ENCODE measurements at regions not wholly inside any gene's neighbourhood (a gene's known extent, or its start where the extent isn't known, plus 50 kb on each side); places are given as distances from the start of the nearest gene placed in this dataset.

GRCh38 chr4:160848901-160849760, 1314.7 kb downstream of the FSTL5 start:
- H3K9me3 ChIP-seq: no peaks in the 10 kb centered on the region
- Mint-ChIP-seq H3K4me3 (ENCODE audit: unreplicated experiment) (no peak overlapping the region), H3K27ac (ENCODE audit: unreplicated experiment) (no peak overlapping the region), H3K27me3 (ENCODE audit: insufficient read depth, unreplicated experiment) (no peaks in the 10 kb centered on the region), H3K4me1 (ENCODE audit: low read depth, unreplicated experiment) (no peaks in the 10 kb centered on the region), H3K36me3 (ENCODE audit: insufficient read depth, unreplicated experiment) (no peaks in the 10 kb centered on the region), H3K9me3 (ENCODE audit: unreplicated experiment) (no peaks in the 10 kb centered on the region)
- ChIA-PET POLR2A (no interaction called here), CTCF (no interaction called here)
- BruUV-seq (replicated peaks): no TSS peak
- DNase-seq: no peak
- intact Hi-C loops (cut with micrococcal nuclease; ENCODE audit: unreplicated experiment): no loop called here
- H3K4me3 ChIP-seq (ENCODE audit: low read depth, low read length): no peak overlapping the region
- no peak for TF ChIP-seq CTCF (IDR thresholded peaks at IDR 0.05; ENCODE audit: insufficient read depth in 1 of 2, low read depth in 1 of 2, low read length in 1 of 2, severe bottlenecking in 1 of 2, unreplicated experiment in 1 of 2)
- H3K4me1 ChIP-seq: no peaks in the 10 kb centered on the region
- no peaks in the 10 kb centered on the region for H3K27me3 ChIP-seq (replicated peaks; ENCODE audit: control insufficient read depth, insufficient read depth, low read length)
- H3K36me3 ChIP-seq (ENCODE audit: control insufficient read depth, insufficient read depth, low read length): no peaks in the 10 kb centered on the region

- CTCF ChIA-PET: no interaction called here
- Mint-ChIP-seq H3K4me1 (ENCODE audit: low read depth, unreplicated experiment) (no peaks in the 10 kb centered on the region), H3K36me3 (ENCODE audit: insufficient read depth, unreplicated experiment) (no peaks in the 10 kb centered on the region), H3K27ac (ENCODE audit: unreplicated experiment) (no peak overlapping the region), H3K9me3 (ENCODE audit: unreplicated experiment) (no peaks in the 10 kb centered on the region), H3K27me3 (ENCODE audit: insufficient read depth, unreplicated experiment) (no peaks in the 10 kb centered on the region), H3K4me3 (ENCODE audit: unreplicated experiment) (no peak overlapping the region)
- no TSS peak for BruUV-seq (replicated peaks)
- H3K27me3 ChIP-seq (replicated peaks; ENCODE audit: control insufficient read depth, insufficient read depth, low read length): no peaks in the 10 kb centered on the region
- no peak overlapping the region for H3K4me3 ChIP-seq (ENCODE audit: low read depth, low read length)
- no peaks in the 10 kb centered on the region for H3K4me1 ChIP-seq
- POLR2A ChIA-PET: no interaction called here
- intact Hi-C loops (cut with micrococcal nuclease; ENCODE audit: unreplicated experiment): no loop called here
- TF ChIP-seq CTCF (IDR thresholded peaks at IDR 0.05; ENCODE audit: insufficient read depth in 1 of 2, low read depth in 1 of 2, low read length in 1 of 2, severe bottlenecking in 1 of 2, unreplicated experiment in 1 of 2): no peak
- no peaks in the 10 kb centered on the region for H3K36me3 ChIP-seq (ENCODE audit: control insufficient read depth, insufficient read depth, low read length)
- H3K9me3 ChIP-seq: no peaks in the 10 kb centered on the region
- no peak for DNase-seq
Observed at GRCh38 chr4:160864253-160864652, 1299.5 kb downstream of the FSTL5 start.

- CTCF ChIA-PET: no interaction called here
- DNase-seq: no peak
- no peaks in the 10 kb centered on the region for H3K4me1 ChIP-seq
- H3K27me3 Mint-ChIP-seq (ENCODE audit: insufficient read depth, unreplicated experiment): no peaks in the 10 kb centered on the region
- no peak overlapping the region for H3K27ac Mint-ChIP-seq (ENCODE audit: unreplicated experiment)
- no peak overlapping the region for H3K4me3 ChIP-seq (ENCODE audit: low read depth, low read length)
- intact Hi-C loops (cut with micrococcal nuclease; ENCODE audit: unreplicated experiment): no loop called here
- no peaks in the 10 kb centered on the region for H3K27me3 ChIP-seq (replicated peaks; ENCODE audit: control insufficient read depth, insufficient read depth, low read length)
- H3K9me3 Mint-ChIP-seq (ENCODE audit: unreplicated experiment): no peaks in the 10 kb centered on the region
- TF ChIP-seq CTCF (IDR thresholded peaks at IDR 0.05; ENCODE audit: insufficient read depth in 1 of 2, low read depth in 1 of 2, low read length in 1 of 2, severe bottlenecking in 1 of 2, unreplicated experiment in 1 of 2): no peak
- no TSS peak for BruUV-seq (replicated peaks)
- no peak overlapping the region for H3K4me3 Mint-ChIP-seq (ENCODE audit: unreplicated experiment)
- H3K9me3 ChIP-seq: no peaks in the 10 kb centered on the region
- POLR2A ChIA-PET: no interaction called here
- no peaks in the 10 kb centered on the region for H3K4me1 Mint-ChIP-seq (ENCODE audit: low read depth, unreplicated experiment)
- no peaks in the 10 kb centered on the region for H3K36me3 Mint-ChIP-seq (ENCODE audit: insufficient read depth, unreplicated experiment)
- H3K36me3 ChIP-seq (ENCODE audit: control insufficient read depth, insufficient read depth, low read length): no peaks in the 10 kb centered on the region
Observed at GRCh38 chr4:160869899-160870298, 1293.9 kb downstream of the FSTL5 start.

All from Caco-2 (cell line).